HG03139 (cell line): ENCODE measurements at regions not wholly inside any gene's neighbourhood (a gene's known extent, or its start where the extent isn't known, plus 50 kb on each side); places are given as distances from the start of the nearest gene placed in this dataset.

Experiments
- ATAC-seq: cut with Tn5 transposase; IDR thresholded peaks from one replicate; pipeline ENCODE4 v1.9.1; 2021; ENCODE audit not compliant: unreplicated experiment

DNA sequence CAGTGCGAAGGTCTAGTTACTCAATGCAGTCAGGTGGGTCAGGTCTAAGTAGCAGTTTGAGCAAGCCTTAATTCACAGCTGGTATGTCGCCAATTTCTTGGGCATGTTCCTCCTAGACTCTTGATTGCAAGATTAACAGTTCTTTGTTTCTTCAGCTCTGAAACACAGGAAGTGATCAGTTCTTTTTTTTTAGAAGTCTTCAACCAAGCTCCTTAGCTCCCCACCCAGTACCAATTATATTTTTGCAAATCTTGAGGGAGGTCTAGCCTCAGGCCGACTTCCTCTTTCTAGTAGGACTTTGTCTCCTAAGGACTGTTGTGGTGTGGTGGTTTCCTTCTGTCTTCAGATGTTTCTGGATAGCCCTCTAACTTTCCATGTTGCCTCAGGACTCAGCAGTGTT, 2054.2 kb downstream of the MAT2B start:
- no peak for ATAC-seq

DNA sequence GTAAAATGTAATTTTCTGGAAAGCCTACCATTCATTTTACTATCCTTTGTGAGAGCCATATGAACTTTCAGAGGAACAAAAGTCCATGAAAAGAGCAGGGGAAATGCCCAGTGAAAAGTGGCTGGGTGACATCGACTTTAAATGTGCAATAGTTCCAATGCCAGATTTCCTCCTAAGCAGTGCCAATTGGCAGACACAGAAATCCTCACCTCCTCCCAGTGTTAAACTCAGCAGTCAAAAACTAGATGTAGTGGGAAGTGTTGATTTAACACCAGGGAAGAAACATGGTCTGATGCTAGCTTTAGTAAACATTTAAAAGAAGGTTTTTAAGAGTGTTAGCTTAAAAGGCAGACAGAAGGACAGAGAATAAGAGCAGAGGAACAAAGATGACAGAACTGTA, 2055.2 kb downstream of the MAT2B start:
- ATAC-seq, result no peak

- ATAC-seq, result no peak
Observed at GRCh38 chr5:165565911-165566310, 2060.5 kb downstream of the MAT2B start.

- no peak for ATAC-seq
Observed at GRCh38 chr5:165569551-165569950, 2064.1 kb downstream of the MAT2B start.

GRCh38 chr5:165573445-165573844, 2068.0 kb downstream of the MAT2B start:
- ATAC-seq, result no peak

DNA sequence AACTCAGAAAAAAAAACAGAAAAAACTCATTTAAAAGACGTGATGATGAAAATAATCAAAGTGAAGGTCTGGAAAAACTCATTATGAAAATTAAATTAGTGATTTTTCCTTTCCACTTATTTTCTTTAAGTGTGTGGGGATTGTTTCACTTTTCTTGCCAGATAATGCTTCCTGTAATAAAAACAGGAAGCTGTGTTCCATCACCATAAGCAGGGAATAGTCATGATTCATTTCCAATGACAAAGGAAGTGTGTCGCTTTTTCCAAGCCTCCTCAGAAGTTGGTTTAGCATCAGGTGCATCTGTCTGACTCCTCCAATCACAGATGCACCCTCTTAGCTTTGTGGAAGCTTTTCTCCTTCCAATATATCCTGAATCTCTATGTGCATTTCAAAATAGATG, 2068.7 kb downstream of the MAT2B start:
- no peak for ATAC-seq

DNA sequence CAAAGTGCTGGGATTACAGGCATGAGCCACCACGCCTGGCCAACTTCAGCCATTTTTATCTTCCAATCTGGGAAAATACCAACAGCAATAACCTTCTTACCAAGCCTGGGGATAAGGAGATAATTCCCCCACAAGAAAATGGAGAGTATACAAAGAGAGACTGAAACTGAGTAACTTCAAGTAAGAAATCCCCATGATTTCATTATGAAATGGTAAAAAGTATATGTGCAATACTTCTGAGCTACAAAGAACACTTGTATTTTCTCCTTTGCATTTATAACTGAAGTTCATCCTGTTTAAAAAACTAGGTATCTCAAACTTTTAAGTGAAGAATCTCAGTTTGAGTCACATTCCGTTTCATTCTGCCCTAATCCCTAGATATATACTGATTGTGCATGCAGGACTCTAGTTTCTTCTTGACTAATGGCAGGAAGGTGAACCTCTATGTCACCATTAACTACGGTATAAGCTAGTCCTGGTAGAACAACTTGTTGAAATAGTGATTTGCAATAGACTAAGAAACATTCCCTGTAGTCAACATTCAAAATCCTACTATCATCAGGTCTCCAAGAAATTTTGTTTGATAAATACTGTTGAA, 2071.4 kb downstream of the MAT2B start:
- ATAC-seq, result no peak

- no peak for ATAC-seq
Observed at GRCh38 chr5:165579911-165580310, 2074.5 kb downstream of the MAT2B start.

DNA sequence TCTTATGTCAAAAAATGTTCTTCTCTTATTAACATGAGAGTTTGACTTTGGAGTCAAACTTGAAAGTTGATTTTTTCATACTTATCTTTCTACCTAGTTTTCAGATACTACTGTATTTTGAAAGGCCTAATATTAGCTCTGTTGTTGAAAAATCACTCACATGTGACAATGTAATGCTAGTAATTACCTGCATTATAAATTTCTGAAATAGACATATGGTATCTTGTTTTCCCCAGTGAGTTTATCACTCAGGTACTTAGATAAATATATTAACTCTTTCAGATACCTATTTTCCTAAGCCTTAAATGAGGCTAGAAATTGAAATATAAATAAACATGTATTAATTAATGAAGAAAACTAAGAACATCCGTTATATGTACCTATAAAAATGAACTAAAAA, 2089.3 kb downstream of the MAT2B start:
- ATAC-seq, result no peak

DNA sequence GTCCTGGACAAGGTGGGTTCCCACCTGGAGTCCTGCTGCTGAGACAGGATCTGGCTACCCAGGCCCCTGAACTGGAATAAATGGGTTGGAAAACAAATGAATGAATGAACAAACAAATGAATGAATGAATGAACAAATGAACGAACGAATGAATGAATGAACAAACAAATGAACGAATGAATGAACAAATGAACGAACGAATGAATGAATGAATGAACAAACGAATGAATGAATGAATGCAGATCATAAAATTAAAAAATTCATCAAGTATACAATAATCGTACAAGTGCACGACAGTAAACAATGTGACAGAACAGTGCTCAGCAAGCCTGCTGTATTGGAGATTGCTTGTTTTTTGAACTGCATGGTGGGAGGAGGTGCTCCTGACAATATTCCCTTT, 2097.1 kb downstream of the MAT2B start:
- no peak for ATAC-seq

DNA sequence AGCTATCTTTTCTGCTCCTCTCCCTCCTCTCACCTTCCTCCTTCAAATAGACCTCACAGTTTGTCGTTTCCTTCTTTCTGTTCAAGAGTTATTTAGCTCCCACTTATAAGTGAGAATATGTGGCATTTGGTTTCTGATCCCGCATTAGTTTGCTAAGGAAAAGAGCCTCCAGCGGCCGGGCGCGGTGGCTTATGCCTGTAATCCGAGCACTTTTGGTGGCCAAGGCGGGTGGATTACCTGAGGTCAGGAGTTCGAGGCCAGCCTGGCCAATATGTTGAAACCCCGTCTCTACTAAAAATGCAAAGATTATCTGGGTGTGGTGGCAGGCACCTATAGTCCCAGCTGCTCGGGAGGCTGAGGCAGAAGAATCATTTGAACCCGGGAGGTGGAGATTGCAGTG, 2101.6 kb downstream of the MAT2B start:
- ATAC-seq, result no peak

DNA sequence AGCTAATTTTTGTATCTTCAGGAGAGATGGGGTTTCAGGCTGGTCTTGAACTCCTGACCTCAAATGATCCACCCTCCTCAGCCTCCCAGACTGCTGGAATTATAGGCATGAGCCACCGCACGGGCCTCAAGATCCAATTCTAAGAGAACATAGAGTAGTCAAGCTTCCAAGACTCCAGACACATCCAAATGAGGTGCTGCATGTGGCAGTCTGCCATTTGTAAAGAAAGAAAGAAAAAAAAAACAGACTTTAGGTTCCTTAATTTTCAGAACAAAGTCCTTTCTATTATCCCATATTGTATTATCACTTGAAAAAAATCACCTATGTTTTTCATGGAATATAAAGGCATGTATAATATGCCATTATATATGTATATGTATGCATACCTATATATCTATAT, 2104.5 kb downstream of the MAT2B start:
- ATAC-seq, result no peak

DNA sequence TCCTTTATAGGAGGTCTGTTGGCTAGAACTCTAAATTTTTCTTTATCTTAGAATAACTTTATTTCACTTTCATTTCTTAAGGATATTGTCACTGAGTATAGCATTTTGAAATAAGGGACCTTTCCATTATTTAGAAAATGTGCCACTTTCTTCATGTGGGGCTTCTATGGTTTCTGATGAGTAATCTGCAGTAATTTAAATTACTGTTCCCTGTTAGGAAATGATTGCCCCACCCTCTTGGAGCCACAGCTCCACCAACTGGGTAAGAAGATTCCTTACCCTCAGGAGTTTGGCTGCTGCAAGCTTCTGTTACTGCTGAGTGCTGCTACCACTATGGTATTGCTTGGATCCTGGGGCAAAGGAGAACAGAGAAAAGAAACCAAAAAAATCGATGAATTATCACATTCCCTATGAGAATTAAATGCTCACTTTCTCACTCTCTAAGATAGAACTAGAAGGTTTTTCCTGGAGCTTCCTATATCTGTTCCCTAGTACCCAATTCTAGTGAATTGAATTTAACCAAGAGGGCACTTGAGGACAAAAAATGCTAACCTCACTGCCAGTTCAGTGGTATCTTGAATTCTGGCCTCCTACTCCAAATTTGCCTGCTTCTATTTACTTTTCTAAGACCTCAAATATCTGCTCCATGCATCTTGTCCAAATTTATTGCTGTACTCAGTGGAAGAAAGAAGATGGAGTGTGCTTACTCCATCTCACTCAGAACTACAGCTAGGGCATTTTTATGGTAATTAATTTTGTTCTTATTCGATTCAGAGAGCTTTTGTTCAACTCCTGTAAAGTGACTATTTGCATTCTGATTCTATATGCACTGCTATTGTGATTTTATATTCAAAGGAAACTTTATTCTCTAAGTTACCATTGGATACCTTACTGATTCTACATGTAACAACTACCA, 2111.3 kb downstream of the MAT2B start:
- ATAC-seq, result no peak

DNA sequence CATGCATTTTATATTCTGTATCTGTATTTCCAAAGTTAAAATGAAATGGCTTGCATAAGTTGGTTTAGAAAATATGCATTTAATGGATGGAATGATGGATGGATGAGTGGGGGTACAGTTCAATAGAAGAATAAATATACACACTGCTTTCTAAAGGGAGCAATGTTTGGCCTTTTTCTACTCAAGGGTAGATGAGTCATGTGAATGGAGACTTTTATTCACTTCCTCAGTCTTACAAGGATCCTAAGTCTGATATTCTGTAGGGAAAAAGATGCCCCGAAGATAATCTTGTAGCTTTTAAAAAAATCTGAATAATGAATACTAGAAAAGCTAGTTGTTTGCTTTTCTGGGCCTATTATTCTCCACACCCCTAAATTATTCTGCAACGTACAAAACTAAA, 2112.1 kb downstream of the MAT2B start:
- ATAC-seq, result no peak

- ATAC-seq, result no peak
Observed at GRCh38 chr5:165620394-165620793, 2115.0 kb downstream of the MAT2B start.

GRCh38 chr5:165622864-165623536, 2117.6 kb downstream of the MAT2B start:
- no peak for ATAC-seq

- ATAC-seq, result no peak
Observed at GRCh38 chr5:165624166-165624946, 2118.9 kb downstream of the MAT2B start.

GRCh38 chr5:165626161-165626560, 2120.7 kb downstream of the MAT2B start:
- no peak for ATAC-seq

- ATAC-seq, result no peak
Observed at GRCh38 chr5:165627548-165628170, 2122.2 kb downstream of the MAT2B start.

DNA sequence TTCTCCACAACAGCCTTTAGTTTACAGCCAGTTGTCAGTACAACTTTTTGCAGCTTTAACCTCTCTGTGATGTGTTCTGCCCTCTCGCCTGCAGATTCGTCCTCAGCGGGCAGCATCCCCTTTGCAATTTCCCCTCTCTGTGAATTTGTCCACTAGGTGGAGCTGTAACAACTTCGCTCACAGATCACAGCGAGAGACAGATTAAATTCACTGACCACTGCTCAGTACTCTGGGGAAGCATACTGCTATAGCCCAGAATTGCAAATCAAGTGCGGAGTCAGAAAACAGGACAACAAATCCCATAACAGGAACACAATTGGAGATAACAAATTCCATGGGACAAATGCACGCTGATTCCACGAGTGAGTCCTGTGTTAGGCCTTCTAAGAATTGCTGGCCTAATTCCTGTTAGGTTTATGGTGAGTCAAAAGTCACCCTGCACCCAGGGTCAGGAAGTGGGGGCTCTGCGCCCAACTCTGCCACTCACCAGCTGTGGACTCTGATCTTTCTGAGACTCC, 2124.9 kb downstream of the MAT2B start:
- peak; percentile 79 for ATAC-seq

DNA sequence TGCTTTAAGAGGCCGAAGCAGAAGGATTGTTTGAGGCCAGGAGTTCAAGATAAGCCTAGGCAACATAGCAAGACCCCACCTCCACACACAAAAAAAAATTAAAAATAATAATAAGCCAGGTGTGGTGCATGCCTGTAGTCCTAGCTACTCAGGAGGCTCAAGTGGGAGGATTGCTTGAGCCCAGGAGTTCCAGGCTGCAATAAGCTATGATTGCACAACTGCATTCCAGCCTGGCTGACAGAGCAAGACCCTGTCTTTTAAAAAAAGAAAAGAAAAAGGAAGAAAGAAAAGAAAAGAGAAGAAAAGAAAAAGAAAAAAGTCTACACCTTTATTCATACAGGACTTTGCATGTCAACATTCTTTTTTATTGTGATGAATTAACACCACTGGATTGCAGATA, 2125.8 kb downstream of the MAT2B start:
- no peak for ATAC-seq
